GM10266 (cell line): ENCODE measurements at regions not wholly inside any gene's neighbourhood (a gene's known extent, or its start where the extent isn't known, plus 50 kb on each side); places are given as distances from the start of the nearest gene placed in this dataset.
"Not testable (repeated sequence)": the region's sequence is repeated elsewhere in the genome, so short reads cannot be mapped to it uniquely, and the experiment has no call there.

ENCODE experiments used
- DNase-seq: peaks from one replicate; pipeline ENCODE4 v3.0.0; 2012; ENCODE audit errors: extremely low spot score
- TF ChIP-seq, protein P1 (sequence below): IDR thresholded peaks from 2 replicates; pipeline ENCODE4 v1.5.1; 2012; ENCODE audit warnings: mild to moderate bottlenecking, low read depth; ENCODE audit not compliant: control insufficient read depth, insufficient read depth; ENCODE audit errors: missing control alignments

DNA sequence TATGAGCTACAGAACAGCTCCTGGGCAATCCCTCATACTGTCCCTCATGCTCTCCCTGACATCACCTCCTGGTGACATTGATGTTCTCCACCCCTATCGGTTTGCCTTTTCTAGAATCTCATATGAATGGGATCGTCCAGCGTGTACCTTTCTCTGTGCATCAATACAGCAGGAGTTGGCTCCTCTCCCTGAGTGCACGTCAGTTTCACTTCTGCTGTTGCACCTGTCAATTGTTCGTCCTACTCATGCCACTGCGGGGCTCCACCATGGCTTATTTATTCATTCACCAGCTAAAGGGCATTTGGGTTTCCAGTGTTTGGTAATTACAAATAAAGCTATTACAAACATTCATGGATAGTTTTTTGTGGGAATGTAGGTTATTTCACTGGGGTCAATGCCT lies 269.1 kb upstream of the ZFP42 start:
- DNase-seq = no peak

DNA sequence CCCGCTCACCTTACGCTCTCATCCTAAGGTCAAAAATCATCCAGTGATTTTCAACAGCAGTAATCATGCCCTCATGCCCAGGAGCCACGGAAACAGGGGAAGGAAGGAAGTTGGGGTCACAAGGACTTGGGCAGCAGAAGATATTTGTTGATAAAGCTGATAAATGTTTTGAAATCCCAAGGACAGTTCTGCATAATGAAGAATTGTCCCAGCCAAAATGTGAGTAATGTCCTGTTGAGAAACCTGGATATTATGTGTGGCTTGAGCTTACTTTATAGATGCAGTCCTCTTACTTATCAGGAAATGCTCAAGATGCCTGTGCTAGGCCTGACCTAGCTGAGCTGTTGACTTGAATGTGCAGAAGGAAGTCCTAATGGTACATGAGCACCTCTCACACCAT lies 263.0 kb upstream of the ZFP42 start:
- TF ChIP-seq, protein P1, sequence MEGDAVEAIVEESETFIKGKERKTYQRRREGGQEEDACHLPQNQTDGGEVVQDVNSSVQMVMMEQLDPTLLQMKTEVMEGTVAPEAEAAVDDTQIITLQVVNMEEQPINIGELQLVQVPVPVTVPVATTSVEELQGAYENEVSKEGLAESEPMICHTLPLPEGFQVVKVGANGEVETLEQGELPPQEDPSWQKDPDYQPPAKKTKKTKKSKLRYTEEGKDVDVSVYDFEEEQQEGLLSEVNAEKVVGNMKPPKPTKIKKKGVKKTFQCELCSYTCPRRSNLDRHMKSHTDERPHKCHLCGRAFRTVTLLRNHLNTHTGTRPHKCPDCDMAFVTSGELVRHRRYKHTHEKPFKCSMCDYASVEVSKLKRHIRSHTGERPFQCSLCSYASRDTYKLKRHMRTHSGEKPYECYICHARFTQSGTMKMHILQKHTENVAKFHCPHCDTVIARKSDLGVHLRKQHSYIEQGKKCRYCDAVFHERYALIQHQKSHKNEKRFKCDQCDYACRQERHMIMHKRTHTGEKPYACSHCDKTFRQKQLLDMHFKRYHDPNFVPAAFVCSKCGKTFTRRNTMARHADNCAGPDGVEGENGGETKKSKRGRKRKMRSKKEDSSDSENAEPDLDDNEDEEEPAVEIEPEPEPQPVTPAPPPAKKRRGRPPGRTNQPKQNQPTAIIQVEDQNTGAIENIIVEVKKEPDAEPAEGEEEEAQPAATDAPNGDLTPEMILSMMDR = no peak
- no peak for DNase-seq

More for the DNA sequence above, 269.1 kb upstream of the ZFP42 start:
- TF ChIP-seq, protein P1 = no peak

DNA sequence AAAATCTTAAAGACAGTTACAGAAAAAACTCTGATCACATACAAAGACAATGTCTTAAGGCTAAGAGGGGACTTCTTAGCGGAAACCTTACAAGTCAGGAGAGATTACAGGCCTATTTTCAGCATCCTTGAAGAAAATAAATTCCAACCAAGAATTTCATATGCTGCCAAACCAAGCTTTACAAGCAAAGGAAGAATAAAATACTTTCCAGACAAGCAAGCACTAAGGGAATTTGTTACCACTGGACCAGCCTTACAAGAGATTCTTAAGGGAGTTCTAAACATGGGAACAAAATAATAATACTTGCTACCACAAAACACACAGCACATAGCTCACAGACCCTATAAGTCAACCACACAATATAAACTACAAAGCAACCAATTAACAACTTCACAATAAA lies 255.8 kb upstream of the ZFP42 start:
- no peak for DNase-seq
- TF ChIP-seq, protein P1 = no peak

DNA sequence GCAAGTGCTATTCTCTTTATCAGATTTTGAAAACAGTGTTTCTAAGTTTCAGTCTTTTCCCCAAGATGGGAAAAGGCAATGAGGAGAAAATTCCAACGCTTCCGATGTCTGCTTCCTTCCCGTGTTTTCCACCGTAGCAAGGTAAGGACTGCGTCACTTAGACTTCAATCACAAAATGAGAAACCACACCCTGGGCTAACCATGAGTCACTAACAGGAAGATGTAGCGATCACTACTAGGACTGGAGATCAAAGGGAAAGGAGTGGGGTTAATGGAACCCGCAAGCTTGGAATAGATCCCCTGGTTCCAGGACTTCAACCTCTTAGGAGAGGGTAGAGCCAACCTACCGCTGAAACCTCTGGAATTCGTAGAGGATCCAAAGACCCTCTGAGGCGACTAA lies 250.7 kb upstream of the ZFP42 start:
- DNase-seq = no peak
- TF ChIP-seq, protein P1 = no peak

DNA sequence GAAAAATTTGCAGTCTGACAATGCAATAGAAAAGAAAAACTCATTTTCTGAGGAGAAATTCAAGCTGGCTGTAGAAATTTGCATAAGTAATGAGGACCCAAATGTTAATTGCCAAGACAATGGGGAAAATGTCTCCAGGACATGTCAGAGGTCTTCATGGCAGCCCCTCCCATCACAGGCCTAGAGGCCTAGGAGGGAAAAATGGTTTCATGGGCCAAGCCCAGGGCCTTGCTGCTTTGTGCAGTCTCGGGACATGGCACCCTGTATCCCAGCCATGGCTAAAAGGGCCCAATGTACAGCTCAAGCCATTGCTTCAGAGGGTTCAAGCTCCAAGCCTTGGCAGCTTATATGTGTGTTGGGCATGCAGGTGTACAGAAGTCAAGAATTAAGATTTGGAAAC lies 244.9 kb upstream of the ZFP42 start:
- DNase-seq = not testable (repeated sequence)

DNA sequence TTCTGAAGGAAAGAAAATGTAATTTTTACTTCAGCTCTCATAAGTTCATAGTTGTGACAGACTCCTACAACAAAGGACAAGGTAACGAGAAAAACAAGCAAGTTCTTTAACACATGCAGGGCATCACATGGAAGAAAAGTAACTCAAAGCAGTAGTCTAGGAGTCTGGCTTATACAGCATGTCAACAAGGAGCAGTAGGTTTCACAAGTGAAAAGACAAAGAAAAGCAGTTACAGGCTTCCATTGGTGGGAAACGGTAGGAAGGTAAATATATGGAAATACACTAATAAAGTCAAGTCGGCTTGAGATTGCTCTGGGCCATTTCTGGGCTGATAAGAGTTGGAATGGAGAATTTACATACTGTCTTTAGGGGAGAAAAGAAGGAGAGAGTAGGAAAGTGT lies 228.4 kb upstream of the ZFP42 start:
- no peak for DNase-seq
- TF ChIP-seq, protein P1 = no peak

DNA sequence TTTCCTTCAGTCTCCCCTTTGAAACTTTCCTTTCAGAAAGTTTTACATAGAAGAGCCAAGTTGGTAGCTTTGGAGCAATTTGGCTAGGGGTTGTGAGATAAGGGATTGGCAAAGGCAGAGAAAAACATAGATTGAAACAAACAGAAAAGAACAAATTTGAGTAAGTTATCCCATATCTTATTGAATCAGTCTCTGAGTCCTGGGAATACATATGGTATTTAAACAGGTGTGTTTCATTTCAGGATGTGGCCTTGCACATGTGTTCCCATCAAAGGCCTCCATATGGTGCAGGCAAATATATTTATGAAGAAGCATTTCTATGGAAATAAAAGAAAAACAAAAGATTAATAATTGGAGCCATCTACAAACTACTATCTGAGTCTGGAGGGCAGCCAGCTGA lies 227.9 kb upstream of the ZFP42 start:
- no peak for DNase-seq
- TF ChIP-seq, protein P1 = no peak

DNA sequence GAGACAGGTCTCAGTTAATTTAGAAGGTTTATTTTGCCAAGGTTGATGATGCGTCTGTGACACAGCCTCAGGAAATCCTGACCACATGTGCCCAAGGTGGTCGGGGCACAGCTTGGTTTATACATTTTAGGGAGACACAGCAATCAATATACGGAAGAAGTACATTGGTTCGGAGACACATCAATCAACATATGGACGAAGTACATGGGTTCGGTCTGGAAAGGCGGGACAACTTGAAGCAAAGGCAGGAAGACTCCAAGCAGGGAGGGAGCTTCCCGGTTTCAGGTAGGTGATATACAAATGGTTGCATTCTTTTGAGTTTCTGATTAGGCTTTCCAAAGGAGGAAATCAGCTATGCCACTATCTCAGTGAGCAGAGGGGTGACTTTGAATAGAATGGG lies 225.2 kb upstream of the ZFP42 start:
- TF ChIP-seq, protein P1 = no peak
- DNase-seq = no peak
